ENCODE measurements at regions not wholly inside any gene's neighbourhood (a gene's known extent, or its start where the extent isn't known, plus 50 kb on each side); places are given as distances from the start of the nearest gene placed in this dataset.
A peak's percentile ranks its signal among the peaks of the same experiment; 100 is the strongest.

DNA sequence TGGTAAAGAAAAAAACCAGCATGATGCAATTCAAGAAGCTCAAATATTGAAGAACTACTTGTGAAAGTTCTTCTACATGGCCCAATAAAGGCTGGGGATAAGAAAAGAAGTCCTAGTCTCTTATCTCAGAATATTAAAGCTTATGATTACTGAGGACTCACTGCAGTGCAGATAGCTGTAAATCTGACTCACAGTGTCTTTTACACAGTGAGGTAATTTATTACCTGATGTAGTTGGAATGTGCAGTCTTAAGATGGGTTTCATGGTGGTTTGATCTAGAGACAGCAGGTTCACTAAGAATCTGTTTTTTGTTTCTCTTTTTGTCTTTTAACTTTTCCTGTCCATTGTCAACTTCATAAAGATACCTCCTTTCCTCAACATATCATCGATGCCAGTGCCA is 484.0 kb upstream of the MAP2 start:
- Histone ChIP-seq H3K4me3 (ENCODE audit: low read depth, low read length) (no peak overlapping the region), H3K27me3 (ENCODE audit: control insufficient read depth, insufficient read depth, low read length) (no peaks in the 10 kb centered on the region), H3K36me3 (ENCODE audit: control insufficient read depth, insufficient read depth, low read length) (no peaks in the 10 kb centered on the region)
- DNase-seq (ENCODE audit: low read depth), result peak; percentile 47
- TF ChIP-seq CTCF (IDR thresholded peaks at IDR 0.05; ENCODE audit: insufficient read depth, low read length, severe bottlenecking), result no peak
- FAIRE-seq, result no peak

DNA sequence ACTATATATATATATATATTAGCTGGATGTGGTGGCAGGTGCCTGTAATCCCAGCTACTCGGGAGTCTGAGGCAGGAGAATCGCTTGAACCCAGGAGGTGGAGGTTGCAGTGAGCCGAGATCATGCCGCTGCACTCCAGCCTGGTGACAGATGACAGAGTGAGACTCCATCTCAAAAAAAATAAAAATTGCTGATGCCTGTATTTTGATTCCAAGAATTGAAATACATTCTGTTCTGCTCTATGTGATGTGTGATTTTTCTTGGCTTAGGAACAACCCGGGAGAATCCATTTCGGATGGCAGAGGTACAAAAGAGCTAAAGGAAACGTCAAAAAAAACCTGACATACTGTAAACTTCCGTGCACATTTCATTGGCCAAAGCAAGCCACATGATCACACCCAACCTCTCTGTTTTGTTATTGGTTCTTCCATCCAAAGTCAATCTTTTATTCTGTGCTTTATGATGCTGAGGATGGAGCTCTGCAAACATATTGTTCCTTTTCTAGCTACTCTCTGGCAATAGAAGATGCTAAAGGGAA is 478.1 kb upstream of the MAP2 start:
- H3K36me3 ChIP-seq (ENCODE audit: control insufficient read depth, insufficient read depth, low read length), result no peaks in the 10 kb centered on the region
- H3K27me3 ChIP-seq (ENCODE audit: control insufficient read depth, insufficient read depth, low read length), result no peaks in the 10 kb centered on the region
- H3K4me3 ChIP-seq (ENCODE audit: low read depth, low read length), result no peak overlapping the region
- no peak for TF ChIP-seq CTCF (IDR thresholded peaks at IDR 0.05; ENCODE audit: insufficient read depth, low read length, severe bottlenecking)
- no peak for DNase-seq (ENCODE audit: low read depth)
- FAIRE-seq, result no peak

DNA sequence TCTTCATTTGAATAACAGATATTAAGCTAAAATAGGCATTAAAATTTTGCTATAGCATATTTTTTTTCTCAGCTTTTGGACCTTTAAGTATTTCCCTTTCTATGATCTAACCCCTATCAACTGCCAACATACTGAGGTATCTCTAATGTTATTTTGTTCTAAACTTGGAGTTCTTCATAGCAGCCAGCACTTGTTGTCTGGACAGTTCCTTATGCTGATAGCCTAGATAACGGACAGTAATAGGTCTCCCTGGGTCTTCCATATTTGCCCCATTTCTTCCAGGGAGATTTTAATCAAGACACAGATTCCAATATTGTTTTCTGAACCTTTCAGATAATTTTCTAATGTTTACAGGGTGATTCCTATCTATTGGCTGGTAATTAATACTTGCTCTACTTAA is 475.8 kb upstream of the MAP2 start:
- no peak for TF ChIP-seq CTCF (IDR thresholded peaks at IDR 0.05; ENCODE audit: insufficient read depth, low read length, severe bottlenecking)
- DNase-seq (ENCODE audit: low read depth), result no peak
- H3K36me3 ChIP-seq (ENCODE audit: control insufficient read depth, insufficient read depth, low read length), result no peaks in the 10 kb centered on the region
- H3K4me3 ChIP-seq (ENCODE audit: low read depth, low read length), result no peak overlapping the region
- H3K27me3 ChIP-seq (ENCODE audit: control insufficient read depth, insufficient read depth, low read length), result no peaks in the 10 kb centered on the region
- no peak for FAIRE-seq

DNA sequence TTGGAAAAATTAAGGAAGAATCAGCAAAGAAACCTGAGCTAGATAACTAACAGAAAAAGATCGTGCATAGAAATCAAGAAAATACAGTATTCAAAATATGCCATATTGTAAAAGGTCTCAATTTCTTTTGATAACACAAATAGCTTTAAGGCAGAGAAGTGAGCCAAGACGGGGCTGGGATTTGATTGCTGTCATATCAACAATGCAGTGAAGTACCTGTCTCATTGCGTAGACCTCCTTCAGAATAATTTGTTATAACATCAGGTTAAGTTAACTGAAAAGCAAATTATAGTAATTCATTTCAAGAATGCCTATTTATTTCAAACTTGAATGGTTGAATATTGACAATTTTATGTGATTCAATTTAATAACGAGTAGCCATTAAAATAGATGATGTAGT is 453.8 kb upstream of the MAP2 start:
- Histone ChIP-seq H3K36me3 (ENCODE audit: control insufficient read depth, insufficient read depth, low read length) (no peaks in the 10 kb centered on the region), H3K27me3 (ENCODE audit: control insufficient read depth, insufficient read depth, low read length) (no peaks in the 10 kb centered on the region), H3K4me3 (ENCODE audit: low read depth, low read length) (no peak overlapping the region)
- no peak for DNase-seq (ENCODE audit: low read depth)
- FAIRE-seq, result no peak
- TF ChIP-seq CTCF (IDR thresholded peaks at IDR 0.05; ENCODE audit: insufficient read depth, low read length, severe bottlenecking), result no peak

- FAIRE-seq (no peak), DNase-seq (ENCODE audit: low read depth) (no peak)
- Histone ChIP-seq H3K27me3 (ENCODE audit: control insufficient read depth, insufficient read depth, low read length) (no peaks in the 10 kb centered on the region), H3K4me3 (ENCODE audit: low read depth, low read length) (no peak overlapping the region), H3K36me3 (ENCODE audit: control insufficient read depth, insufficient read depth, low read length) (no peaks in the 10 kb centered on the region)
- TF ChIP-seq CTCF (IDR thresholded peaks at IDR 0.05; ENCODE audit: insufficient read depth, low read length, severe bottlenecking), result no peak
These were observed 446.3 kb upstream of the MAP2 start for GRCh38 chr2:208977582-208977981.

GRCh38 chr2:208978946-208979345 is 444.9 kb upstream of the MAP2 start:
- no peaks in the 10 kb centered on the region for H3K36me3 ChIP-seq (ENCODE audit: control insufficient read depth, insufficient read depth, low read length)
- peak; percentile 22 for DNase-seq (ENCODE audit: low read depth)
- no peaks in the 10 kb centered on the region for H3K27me3 ChIP-seq (ENCODE audit: control insufficient read depth, insufficient read depth, low read length)
- H3K4me3 ChIP-seq (ENCODE audit: low read depth, low read length), result no peak overlapping the region
- FAIRE-seq, result no peak
- no peak for TF ChIP-seq CTCF (IDR thresholded peaks at IDR 0.05; ENCODE audit: insufficient read depth, low read length, severe bottlenecking)
